Trophoblast cell (in vitro differentiated cells and primary cell): ENCODE measurements at regions not wholly inside any gene's neighbourhood (a gene's known extent, or its start where the extent isn't known, plus 50 kb on each side); places are given as distances from the start of the nearest gene placed in this dataset.

Experiments used
- DNase-seq, 2 donors: peaks; one replicate each; pipeline ENCODE4 v3.0.0-alpha.2; 2016
- H2AFZ ChIP-seq: 2 replicates; pipeline ENCODE4 v1.6.1; 2013; ENCODE audit warnings: low read length, moderate library complexity, mild to moderate bottlenecking; ENCODE audit not compliant: insufficient read depth, poor library complexity
- H2AK5ac ChIP-seq: 2 replicates; pipeline ENCODE4 v1.6.1; 2013; ENCODE audit warnings: mild to moderate bottlenecking, low read length
- H2BK120ac ChIP-seq: 2 replicates; pipeline ENCODE4 v1.6.1; 2013; ENCODE audit warnings: low read length, mild to moderate bottlenecking, moderate library complexity; ENCODE audit not compliant: insufficient read depth, poor library complexity
- H2BK12ac ChIP-seq: 2 replicates; pipeline ENCODE4 v1.6.1; 2013; ENCODE audit warnings: mild to moderate bottlenecking, low read length, moderate library complexity
- H2BK5ac ChIP-seq: 2 replicates; pipeline ENCODE4 v1.6.1; 2013; ENCODE audit warnings: low read length, low read depth, moderate library complexity, mild to moderate bottlenecking; ENCODE audit not compliant: poor library complexity
- H3K14ac ChIP-seq: 2 replicates; pipeline ENCODE4 v1.6.1; 2013; ENCODE audit warnings: mild to moderate bottlenecking, low read length
- H3K18ac ChIP-seq: 2 replicates; pipeline ENCODE4 v1.6.1; 2013; ENCODE audit warnings: mild to moderate bottlenecking, low read length
- H3K23ac ChIP-seq: 2 replicates; pipeline ENCODE4 v1.6.1; 2013; ENCODE audit warnings: low read length
- H3K27ac ChIP-seq: 2 replicates; pipeline ENCODE4 v1.5.1; 2013; ENCODE audit warnings: low read depth, mild to moderate bottlenecking, inconsistent platforms, low read length, moderate library complexity
- H3K27me3 ChIP-seq: 2 replicates; pipeline ENCODE4 v1.6.1; 2013; ENCODE audit warnings: inconsistent platforms, mild to moderate bottlenecking, low read length, moderate library complexity; ENCODE audit not compliant: insufficient read depth
- H3K36me3 ChIP-seq, 2 experiments: 1 replicate in 1 of 2; 2 replicates in 1 of 2; pipeline ENCODE4 v1.6.1; 2013; ENCODE audit warnings: low read length in 2 of 2, mild to moderate bottlenecking in 2 of 2, moderate library complexity in 1 of 2; ENCODE audit not compliant: insufficient read depth in 2 of 2, control insufficient read depth in 1 of 2
- H3K4ac ChIP-seq: 2 replicates; pipeline ENCODE4 v1.6.1; 2013; ENCODE audit warnings: low read depth, mild to moderate bottlenecking, low read length, moderate library complexity
- H3K4me1 ChIP-seq, 2 experiments: 1 replicate in 1 of 2; 2 replicates in 1 of 2; pipeline ENCODE4 v1.6.1; 2013; ENCODE audit warnings: low read length in 2 of 2, mild to moderate bottlenecking in 2 of 2, moderate library complexity in 1 of 2; ENCODE audit not compliant: insufficient read depth in 2 of 2, control insufficient read depth in 1 of 2
- H3K4me2 ChIP-seq: 2 replicates; pipeline ENCODE4 v1.6.1; 2013; ENCODE audit warnings: inconsistent platforms, mild to moderate bottlenecking, low read length, moderate library complexity
- H3K4me3 ChIP-seq: 2 replicates; pipeline ENCODE4 v1.5.1; 2013; ENCODE audit warnings: mild to moderate bottlenecking, low read depth, low read length, inconsistent platforms
- H3K79me1 ChIP-seq: one replicate; pipeline ENCODE4 v1.6.1; 2013; ENCODE audit warnings: low read length
- H3K79me2 ChIP-seq: 2 replicates; pipeline ENCODE4 v1.6.1; 2013; ENCODE audit warnings: low read length, mild to moderate bottlenecking; ENCODE audit not compliant: control insufficient read depth, insufficient read depth, poor library complexity
- H3K9ac ChIP-seq: 2 replicates; pipeline ENCODE4 v1.6.1; 2013; ENCODE audit warnings: mild to moderate bottlenecking, low read length
- H3K9me3 ChIP-seq: 2 replicates; pipeline ENCODE4 v1.6.1; 2013; ENCODE audit warnings: low read depth, mild to moderate bottlenecking, control low read depth, inconsistent platforms, low read length; ENCODE audit not compliant: insufficient read depth
- H4K12ac ChIP-seq: 2 replicates; pipeline ENCODE4 v1.6.1; 2013; ENCODE audit warnings: low read depth, mild to moderate bottlenecking, low read length, moderate library complexity
- H4K8ac ChIP-seq: 2 replicates; pipeline ENCODE4 v1.6.1; 2013; ENCODE audit warnings: low read depth, mild to moderate bottlenecking, low read length, moderate library complexity
- H4K91ac ChIP-seq: one replicate; pipeline ENCODE4 v1.6.1; 2013; ENCODE audit warnings: low read depth, mild to moderate bottlenecking, low read length, moderate library complexity
- WGBS: extraction: QIAGEN DNeasy Blood & Tissue Kit; methylation state at CpG from one replicate; pipeline ENCODE4 v1.1.7; 2013; ENCODE audit warnings: missing lambda C conversion rate; ENCODE audit not compliant: insufficient read length, insufficient coverage; ENCODE audit errors: extremely low coverage; 5-methylcytosine and 5-hydroxymethylcytosine counted together

DNA sequence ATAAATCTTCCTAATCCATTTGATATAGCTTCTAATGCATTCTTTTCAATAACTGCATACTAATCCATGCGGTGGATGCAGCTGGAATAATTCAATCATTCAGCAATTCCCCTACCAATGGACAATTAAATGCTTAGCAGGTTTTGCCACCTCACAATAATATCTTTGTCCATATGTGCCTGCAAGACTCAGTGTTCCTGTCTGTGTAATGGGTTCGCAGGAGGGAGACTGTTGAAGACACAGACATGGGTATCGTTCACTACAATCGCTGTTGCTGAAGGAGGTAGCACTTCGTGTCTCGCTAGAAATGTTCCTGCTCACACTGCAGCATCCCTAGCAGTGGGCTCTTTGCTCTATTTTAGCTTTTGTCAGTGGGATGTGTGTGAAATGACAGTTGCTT is 214.4 kb downstream of the MED10 start:
- no peak overlapping the region for H3K27ac ChIP-seq
- no peak overlapping the region for H3K23ac ChIP-seq
- H3K4me3 ChIP-seq, result no peak overlapping the region
- no peaks in the 10 kb centered on the region for H3K36me3 ChIP-seq
- H3K4ac ChIP-seq, result no peak overlapping the region
- peaks cover 4 to 5% of the 10 kb centered on the region in 2 experiments for H3K4me1 ChIP-seq
- no peaks in the 10 kb centered on the region for H3K79me2 ChIP-seq
- H2BK5ac ChIP-seq, result no peak overlapping the region
- no peak overlapping the region for H3K4me2 ChIP-seq
- H4K12ac ChIP-seq, result no peak overlapping the region
- H3K27me3 ChIP-seq, result no peaks in the 10 kb centered on the region
- H4K8ac ChIP-seq, result no peak overlapping the region
- H3K9me3 ChIP-seq, result no peaks in the 10 kb centered on the region
- no CpG with 5 or more reads among the region's 6 CpGs for WGBS
- H3K79me1 ChIP-seq, result no peaks in the 10 kb centered on the region
- DNase-seq, result no peak
- H4K91ac ChIP-seq, result no peak overlapping the region
- no peak overlapping the region for H2BK12ac ChIP-seq
- no peak overlapping the region for H3K9ac ChIP-seq
- no peak overlapping the region for H2BK120ac ChIP-seq
- no peak overlapping the region for H3K14ac ChIP-seq
- no peak overlapping the region for H2AFZ ChIP-seq
- no peak overlapping the region for H3K18ac ChIP-seq
- H2AK5ac ChIP-seq, result no peak overlapping the region

DNA sequence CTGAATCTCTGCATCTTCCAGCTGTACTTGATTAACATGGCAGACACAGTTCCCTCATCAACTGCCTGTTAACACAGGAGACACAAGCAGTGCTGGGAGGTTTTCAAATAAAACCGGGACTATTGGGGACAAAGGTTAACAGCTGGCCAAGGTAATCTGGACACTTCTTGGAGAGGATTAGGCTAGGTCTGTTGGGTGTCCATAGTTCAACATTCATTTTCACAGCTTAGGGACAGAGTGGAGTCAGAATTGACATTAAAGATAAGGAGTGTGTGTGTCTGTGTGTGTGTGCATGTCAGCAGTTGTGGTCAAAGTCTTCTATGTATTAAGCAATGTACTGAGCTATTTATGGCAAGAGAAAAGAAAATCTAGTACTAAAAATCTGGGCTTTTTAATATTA is 216.2 kb downstream of the MED10 start:
- Histone ChIP-seq H2BK5ac (no peak overlapping the region), H2AFZ (no peak overlapping the region), H3K18ac (no peak overlapping the region), H4K8ac (no peak overlapping the region), H2AK5ac (no peak overlapping the region), H3K27ac (no peak overlapping the region), H3K9me3 (no peaks in the 10 kb centered on the region), H3K4me1 (peaks cover 4 to 7% of the 10 kb centered on the region in 2 experiments), H3K4ac (no peak overlapping the region), H2BK12ac (no peak overlapping the region), H3K23ac (no peak overlapping the region), H4K12ac (no peak overlapping the region), H2BK120ac (no peak overlapping the region), H3K36me3 (no peaks in the 10 kb centered on the region), H3K14ac (no peak overlapping the region), H4K91ac (no peak overlapping the region), H3K4me2 (no peak overlapping the region), H3K27me3 (no peaks in the 10 kb centered on the region), H3K4me3 (no peak overlapping the region), H3K79me1 (no peaks in the 10 kb centered on the region), H3K9ac (no peak overlapping the region), H3K79me2 (no peaks in the 10 kb centered on the region)
- no CpG with 5 or more reads among the region's 1 CpG for WGBS
- no peak for DNase-seq

DNA sequence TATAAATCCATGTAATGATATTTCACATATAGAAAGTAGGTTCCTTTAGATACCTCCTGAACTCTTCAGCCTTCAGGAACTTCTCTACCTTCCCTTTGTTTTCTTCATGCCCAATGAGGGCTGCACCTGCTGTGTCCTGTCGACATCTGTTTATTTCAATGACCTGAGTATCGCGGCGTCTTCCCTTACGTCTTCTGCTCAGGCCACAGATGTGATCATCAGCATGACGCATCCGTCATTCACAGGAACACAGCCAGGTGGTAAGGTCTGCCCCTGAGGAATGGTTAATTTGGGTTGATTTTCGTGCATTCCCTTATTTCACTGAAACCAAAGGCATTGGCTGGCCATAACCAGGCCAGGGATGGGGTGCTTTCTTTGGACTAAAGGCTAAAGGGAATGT is 217.1 kb downstream of the MED10 start:
- Histone ChIP-seq H4K12ac (no peak overlapping the region), H3K27ac (no peak overlapping the region), H3K4ac (no peak overlapping the region), H3K18ac (no peak overlapping the region), H2BK5ac (no peak overlapping the region), H2BK12ac (no peak overlapping the region), H4K91ac (no peak overlapping the region), H2BK120ac (no peak overlapping the region), H2AK5ac (no peak overlapping the region), H3K4me2 (no peak overlapping the region), H3K9me3 (no peaks in the 10 kb centered on the region), H4K8ac (no peak overlapping the region), H3K23ac (no peak overlapping the region), H3K36me3 (no peaks in the 10 kb centered on the region), H2AFZ (no peak overlapping the region), H3K79me2 (no peaks in the 10 kb centered on the region), H3K79me1 (no peaks in the 10 kb centered on the region), H3K4me3 (no peak overlapping the region), H3K27me3 (no peaks in the 10 kb centered on the region), H3K4me1 (peaks cover 4 to 7% of the 10 kb centered on the region in 2 experiments), H3K9ac (no peak overlapping the region), H3K14ac (no peak overlapping the region)
- DNase-seq, result no peak
- no CpG with 5 or more reads among the region's 8 CpGs for WGBS

DNA sequence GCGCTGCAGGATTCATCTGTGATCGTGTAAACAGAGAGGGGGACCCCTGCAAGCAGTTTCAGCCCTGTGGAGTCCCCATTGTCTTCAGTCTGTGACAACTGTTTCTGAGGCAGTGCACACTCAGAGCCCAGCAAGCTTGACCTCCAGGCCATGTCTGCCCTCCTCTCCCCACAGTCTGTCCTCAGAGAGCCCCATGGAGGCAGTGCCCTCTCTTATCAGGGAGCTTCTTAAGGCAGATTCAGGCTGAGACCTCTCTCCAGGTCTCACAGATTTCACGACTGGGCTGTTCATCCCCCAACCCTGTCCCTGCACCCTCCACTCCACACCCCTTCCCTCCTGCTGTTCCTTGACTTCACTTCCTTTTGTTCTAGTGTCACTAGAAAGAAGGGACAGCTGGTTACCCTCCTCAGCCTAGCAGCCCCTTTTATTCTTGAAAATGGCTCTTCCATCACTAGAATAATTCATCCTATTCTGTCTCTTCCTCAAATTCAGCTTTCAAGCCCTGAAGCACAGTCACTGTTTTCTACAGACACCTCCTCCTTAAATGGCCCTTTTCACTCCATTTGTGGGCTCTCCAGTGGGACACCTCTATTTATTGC is 218.4 kb downstream of the MED10 start:
- H3K14ac ChIP-seq, result no peak overlapping the region
- H3K27ac ChIP-seq, result no peak overlapping the region
- H2BK12ac ChIP-seq, result no peak overlapping the region
- H3K79me1 ChIP-seq, result no peaks in the 10 kb centered on the region
- H3K9me3 ChIP-seq, result no peaks in the 10 kb centered on the region
- no peak overlapping the region for H3K9ac ChIP-seq
- no peak overlapping the region for H4K8ac ChIP-seq
- H3K4me2 ChIP-seq, result no peak overlapping the region
- H3K36me3 ChIP-seq, result no peaks in the 10 kb centered on the region
- no peak overlapping the region for H3K4ac ChIP-seq
- no peak overlapping the region for H4K12ac ChIP-seq
- no peak overlapping the region for H2BK120ac ChIP-seq
- H3K4me3 ChIP-seq, result no peak overlapping the region
- H2AK5ac ChIP-seq, result no peak overlapping the region
- H3K18ac ChIP-seq, result no peak overlapping the region
- no peak for DNase-seq
- H3K27me3 ChIP-seq, result no peaks in the 10 kb centered on the region
- no peaks in the 10 kb centered on the region for H3K79me2 ChIP-seq
- H3K4me1 ChIP-seq, result peaks cover 4 to 7% of the 10 kb centered on the region in 2 experiments
- H2BK5ac ChIP-seq, result no peak overlapping the region
- no peak overlapping the region for H3K23ac ChIP-seq
- no peak overlapping the region for H2AFZ ChIP-seq
- H4K91ac ChIP-seq, result no peak overlapping the region
- no CpG with 5 or more reads among the region's 3 CpGs for WGBS
